H1 (cell line): ENCODE measurements at regions not wholly inside any gene's neighbourhood (a gene's known extent, or its start where the extent isn't known, plus 50 kb on each side); places are given as distances from the start of the nearest gene placed in this dataset.

Experiments
- CTCF ChIA-PET: fragments of 300-600 bp; sonication (Branson Sonifier 250); formaldehyde crosslinking; loops from one replicate; lab custom pipeline; 2021; ENCODE audit not compliant: partially characterized antibody; lab: Charles Lee
- POLR2A ChIA-PET: fragments of 300-600 bp; sonication (Branson Sonifier 250); formaldehyde crosslinking; loops from one replicate; lab custom pipeline; 2021; ENCODE audit warnings: inconsistent platforms; ENCODE audit not compliant: partially characterized antibody; lab: Charles Lee
- DNase-seq, 2 experiments: peaks; one replicate each; pipeline versions ENCODE4 v3.0.0 to v3.0.0-alpha.2; 2010 to 2022; ENCODE audit warnings: low spot score in 2 of 2, low read depth in 1 of 2, mixed read lengths in 1 of 2
- FAIRE-seq: peaks from 2 replicates; lab custom pipeline; 2011; peaks lifted over from hg19 to GRCh38; lab: Jason Lieb, UNC
- H2AFZ ChIP-seq: 2 replicates; pipeline ENCODE4 v1.8.1; 2012; ENCODE audit warnings: low read length, inconsistent platforms
- H2AK5ac ChIP-seq: 2 replicates; pipeline ENCODE4 v1.6.1; 2013; ENCODE audit warnings: low read depth, low read length
- H2BK120ac ChIP-seq: replicated peaks from 2 replicates; pipeline ENCODE3; 2013; ENCODE audit warnings: low read depth, low read length, inconsistent platforms
- H2BK12ac ChIP-seq: 2 replicates; pipeline ENCODE4 v1.6.1; 2013; ENCODE audit warnings: low read depth, low read length
- H2BK15ac ChIP-seq: 2 replicates; pipeline ENCODE4 v1.6.1; 2013; ENCODE audit warnings: low read length
- H2BK20ac ChIP-seq: 2 replicates; pipeline ENCODE4 v1.6.1; 2013; ENCODE audit warnings: low read length
- H2BK5ac ChIP-seq: 2 replicates; pipeline ENCODE4 v1.6.1; 2013; ENCODE audit warnings: low read depth, low read length
- H3K14ac ChIP-seq: 2 replicates; pipeline ENCODE4 v1.6.1; 2013; ENCODE audit warnings: inconsistent platforms; ENCODE audit not compliant: insufficient read length
- H3K18ac ChIP-seq: 2 replicates; pipeline ENCODE4 v1.6.1; 2013; ENCODE audit warnings: low read length; ENCODE audit errors: extremely low read depth
- H3K23ac ChIP-seq: 2 replicates; pipeline ENCODE4 v1.6.1; 2013; ENCODE audit warnings: inconsistent platforms; ENCODE audit not compliant: insufficient read length
- H3K23me2 ChIP-seq: 2 replicates; pipeline ENCODE4 v1.6.1; 2013; ENCODE audit warnings: low read depth, low read length
- H3K27ac ChIP-seq: 2 replicates; pipeline ENCODE4 v1.6.1; 2011; ENCODE audit warnings: low read depth, low read length, inconsistent platforms
- H3K27me3 ChIP-seq, 4 experiments: replicated peaks in 1 of 4; 1 replicate in 1 of 4; 2 replicates in 3 of 4; pipeline versions ENCODE4 v1.6.1 to v1.8.1; 2011 to 2013; ENCODE audit warnings: low read length in 3 of 4, mild to moderate bottlenecking in 3 of 4, inconsistent platforms in 2 of 4, mixed read lengths in 2 of 4, moderate library complexity in 1 of 4; ENCODE audit not compliant: control insufficient read depth in 3 of 4, insufficient read depth in 3 of 4; ENCODE audit errors: extremely low read depth in 1 of 4
- H3K36me3 ChIP-seq, 4 experiments: 2 replicates each; pipeline versions ENCODE4 v1.6.1 to v1.8.1; 2011 to 2013; ENCODE audit warnings: mild to moderate bottlenecking in 4 of 4, low read length in 3 of 4, moderate library complexity in 2 of 4, control low read depth in 1 of 4, inconsistent platforms in 1 of 4; ENCODE audit not compliant: insufficient read depth in 4 of 4, control insufficient read depth in 2 of 4
- H3K4ac ChIP-seq: replicated peaks from 2 replicates; pipeline ENCODE3; 2013; ENCODE audit warnings: low read length, low read depth, mixed read lengths, inconsistent platforms; ENCODE audit not compliant: insufficient read length
- H3K4me1 ChIP-seq, 4 experiments: replicated peaks in 1 of 4; 1 replicate in 1 of 4; 2 replicates in 3 of 4; pipeline versions ENCODE4 v1.6.1 to v1.8.1; 2011 to 2013; ENCODE audit warnings: low read length in 3 of 4, inconsistent platforms in 2 of 4, mixed read lengths in 1 of 4; ENCODE audit not compliant: insufficient read depth in 4 of 4, control insufficient read depth in 3 of 4
- H3K4me2 ChIP-seq, 2 experiments: 2 replicates each; pipeline versions ENCODE4 v1.6.1 to v1.8.1; 2011 to 2013; ENCODE audit warnings: low read depth in 2 of 2, low read length in 2 of 2, control low read depth in 1 of 2, inconsistent platforms in 1 of 2, mild to moderate bottlenecking in 1 of 2; ENCODE audit not compliant: insufficient read depth in 1 of 2
- H3K4me3 ChIP-seq, 4 experiments: fragments of 200-600, 300-600 bp in 1 of 4; sonication (generic), shearing (Covaris generic), sonication (Bioruptor Twin) in 1 of 4; 2 replicates each; pipeline versions ENCODE4 v1.5.1 to v1.8.1; 2011 to 2016; ENCODE audit warnings: low read length in 4 of 4, low read depth in 3 of 4, control low read depth in 2 of 4, inconsistent platforms in 2 of 4, mild to moderate bottlenecking in 2 of 4, mixed read lengths in 1 of 4, moderate library complexity in 1 of 4; ENCODE audit not compliant: insufficient read depth in 2 of 4; ENCODE audit errors: extremely low read depth in 1 of 4
- H3K56ac ChIP-seq: replicated peaks from 2 replicates; pipeline ENCODE3; 2013; ENCODE audit warnings: low read depth, mild to moderate bottlenecking, mixed read lengths, low read length, inconsistent platforms; ENCODE audit not compliant: insufficient read length
- H3K79me1 ChIP-seq: 2 replicates; pipeline ENCODE4 v1.6.1; 2013; ENCODE audit warnings: low read depth, low read length, control low read depth
- H3K79me2 ChIP-seq, 2 experiments: 2 replicates each; pipeline versions ENCODE4 v1.6.1 to v1.8.1; 2012 to 2013; ENCODE audit warnings: low read length in 2 of 2, mild to moderate bottlenecking in 2 of 2, inconsistent platforms in 1 of 2; ENCODE audit not compliant: insufficient read depth in 2 of 2, control insufficient read depth in 1 of 2
- H3K9ac ChIP-seq, 4 experiments: replicated peaks in 1 of 4; 1 replicate in 1 of 4; 2 replicates in 3 of 4; pipeline versions ENCODE4 v1.6.1 to v1.8.1; 2011 to 2013; ENCODE audit warnings: low read depth in 3 of 4, low read length in 3 of 4, control low read depth in 2 of 4, mild to moderate bottlenecking in 2 of 4, moderate library complexity in 2 of 4, inconsistent platforms in 1 of 4; ENCODE audit errors: extremely low read depth in 1 of 4
- H3K9me3 ChIP-seq, 2 experiments: 2 replicates each; pipeline versions ENCODE4 v1.6.1 to v1.8.1; 2012 to 2013; ENCODE audit warnings: mild to moderate bottlenecking in 2 of 2, moderate library complexity in 2 of 2, control low read depth in 1 of 2, inconsistent platforms in 1 of 2, low read depth in 1 of 2, low read length in 1 of 2, mixed read lengths in 1 of 2; ENCODE audit not compliant: insufficient read depth in 2 of 2
- H4K20me1 ChIP-seq, 2 experiments: replicated peaks in 1 of 2; 2 replicates each; pipeline versions ENCODE3 to v1.8.1; 2011 to 2013; ENCODE audit warnings: inconsistent platforms in 2 of 2, low read length in 2 of 2, mild to moderate bottlenecking in 1 of 2; ENCODE audit not compliant: insufficient read depth in 2 of 2, control insufficient read depth in 1 of 2
- H4K5ac ChIP-seq: 2 replicates; pipeline ENCODE4 v1.6.1; 2013; ENCODE audit warnings: low read length, low read depth, mixed read lengths, inconsistent platforms; ENCODE audit not compliant: insufficient read length
- H4K8ac ChIP-seq: 2 replicates; pipeline ENCODE4 v1.8.0; 2013; ENCODE audit warnings: mild to moderate bottlenecking, moderate library complexity, low read length, inconsistent platforms; ENCODE audit not compliant: insufficient read depth; ENCODE audit errors: extremely low read depth
- H4K91ac ChIP-seq: replicated peaks from 2 replicates; pipeline ENCODE3; 2013; ENCODE audit warnings: low read length, mixed read lengths, inconsistent platforms; ENCODE audit not compliant: insufficient read length
- CEBPB ChIP-seq: IDR thresholded peaks from 2 replicates; pipeline ENCODE4 v1.6.1; 2012; ENCODE audit warnings: low read depth, low read length
- EZH2 ChIP-seq: fragments of 200-600 bp; sonication (generic); IDR thresholded peaks from 2 replicates; pipeline ENCODE4 v1.7.1; 2012; ENCODE audit warnings: low read depth, mild to moderate bottlenecking, moderate library complexity, low read length, inconsistent platforms; ENCODE audit not compliant: severe bottlenecking
- NANOG ChIP-seq: IDR thresholded peaks from 2 replicates; pipeline ENCODE4 v1.6.1; 2011; ENCODE audit warnings: low read length, low read depth, mild to moderate bottlenecking, inconsistent platforms; ENCODE audit not compliant: insufficient read depth, poor library complexity, severe bottlenecking
- TEAD4 ChIP-seq: IDR thresholded peaks from 2 replicates; pipeline ENCODE4 v1.6.1; 2012; ENCODE audit warnings: low read depth, low read length, inconsistent platforms, mixed read lengths
- USF2 ChIP-seq: IDR thresholded peaks from 2 replicates; pipeline ENCODE4 v1.6.1; 2011; ENCODE audit warnings: low read length, improper control_type of control experiment
- WGBS, 2 experiments: shearing (Covaris generic) in 1 of 2; methylation state at CpG; one replicate each; pipeline versions ENCODE4 v1.1.6 to v1.1.7; 2013 to 2015; ENCODE audit warnings: low lambda C conversion rate in 2 of 2, mixed read lengths in 2 of 2, inconsistent platforms in 1 of 2, low coverage in 1 of 2, missing lambda C conversion rate in 1 of 2; ENCODE audit not compliant: insufficient replicate concordance in 2 of 2, insufficient coverage in 1 of 2, insufficient read length in 1 of 2; ENCODE audit errors: extremely low coverage in 1 of 2, missing lambda C conversion rate in 1 of 2; 5-methylcytosine and 5-hydroxymethylcytosine counted together

GRCh38 chr1:177366091-177366490, 195.3 kb downstream of the BRINP2 start:
- POLR2A ChIA-PET: no interaction called here
- CTCF ChIA-PET: interaction anchor here (0.9 to 7.4 kb wide), 2 partner anchors 11 to 20 kb away, joined by 3 to 48 read pairs; no protein-coding TSS in a partner anchor
- 78% methylated on average over 2 of the region's 2 CpGs; no CpG with 5 or more reads in 1 of the 2 experiments for WGBS, 2 experiments
- TF ChIP-seq EZH2 (no peak), CEBPB (no peak), USF2 (no peak), TEAD4 (no peak), NANOG (no peak)

More at GRCh38 chr1:177366091-177366490, 195.3 kb downstream of the BRINP2 start:
- H2BK5ac ChIP-seq: no peak overlapping the region
- no peaks in the 10 kb centered on the region for H3K9me3 ChIP-seq
- H3K4me2 ChIP-seq: no peak overlapping the region
- H2BK15ac ChIP-seq: no peak overlapping the region
- H3K23ac ChIP-seq: no peak overlapping the region
- H4K5ac ChIP-seq: no peak overlapping the region
- H3K9ac ChIP-seq: no peak overlapping the region
- no peaks in the 10 kb centered on the region for H3K27me3 ChIP-seq
- H3K4me1 ChIP-seq: no peaks in the 10 kb centered on the region
- no peak overlapping the region for H3K18ac ChIP-seq
- H4K20me1 ChIP-seq: no peaks in the 10 kb centered on the region
- no peaks in the 10 kb centered on the region for H3K36me3 ChIP-seq
- H4K8ac ChIP-seq: no peak overlapping the region
- no peak overlapping the region for H3K56ac ChIP-seq
- H3K79me1 ChIP-seq: no peaks in the 10 kb centered on the region
- no peaks in the 10 kb centered on the region for H3K79me2 ChIP-seq
- no peak overlapping the region for H3K14ac ChIP-seq
- no peaks in the 10 kb centered on the region for H3K23me2 ChIP-seq
- H2AK5ac ChIP-seq: no peak overlapping the region
- no peak for FAIRE-seq
- H3K4me3 ChIP-seq: no peak overlapping the region
- no peak overlapping the region for H2BK12ac ChIP-seq
- no peak for DNase-seq
- H3K27ac ChIP-seq: no peak overlapping the region
- no peak overlapping the region for H2AFZ ChIP-seq
- no peak overlapping the region for H2BK120ac ChIP-seq
- no peak overlapping the region for H3K4ac ChIP-seq
- H2BK20ac ChIP-seq: no peak overlapping the region
- H4K91ac ChIP-seq: no peak overlapping the region
